ENCODE measurements at regions not wholly inside any gene's neighbourhood (a gene's known extent, or its start where the extent isn't known, plus 50 kb on each side); places are given as distances from the start of the nearest gene placed in this dataset.

DNA sequence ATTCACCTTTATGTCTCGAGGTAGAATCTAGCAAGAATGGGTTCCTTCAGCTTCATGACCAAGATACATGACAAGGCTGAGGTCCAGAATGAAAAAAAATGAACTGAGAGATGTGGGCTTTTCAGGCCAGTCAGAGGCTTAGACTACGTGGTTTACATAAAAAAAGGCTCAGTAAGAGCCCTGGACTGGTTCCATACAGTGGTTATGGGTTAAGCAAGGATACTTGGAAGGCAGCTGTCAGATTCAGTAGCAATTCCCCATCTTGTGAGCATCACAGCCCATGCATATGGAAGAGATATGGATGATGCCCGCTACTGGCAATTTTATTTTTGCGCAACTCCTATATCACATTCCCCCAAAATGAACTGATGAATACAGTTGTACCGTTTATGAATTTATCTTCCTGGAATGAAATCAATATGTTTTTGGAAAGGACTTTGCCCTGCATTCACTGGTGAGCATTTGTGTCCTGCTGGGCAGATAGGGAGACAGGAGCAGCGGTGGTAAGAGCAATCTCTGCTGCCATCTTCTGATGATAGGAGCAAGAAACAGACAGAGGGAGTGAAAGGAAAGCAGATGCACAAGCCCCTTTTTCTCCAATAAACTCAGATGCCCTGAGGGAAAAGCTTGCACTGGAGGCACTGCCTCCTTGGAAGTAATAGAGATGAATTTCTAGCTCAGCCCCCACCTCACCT, 280.4 kb downstream of the GALC start:
- DNase-seq: no peak

GRCh38 chr14:87705439-87705896, 287.5 kb downstream of the GALC start:
- DNase-seq: no peak

GRCh38 chr14:87698481-87698880, 294.5 kb downstream of the GALC start:
- no peak for DNase-seq

DNA sequence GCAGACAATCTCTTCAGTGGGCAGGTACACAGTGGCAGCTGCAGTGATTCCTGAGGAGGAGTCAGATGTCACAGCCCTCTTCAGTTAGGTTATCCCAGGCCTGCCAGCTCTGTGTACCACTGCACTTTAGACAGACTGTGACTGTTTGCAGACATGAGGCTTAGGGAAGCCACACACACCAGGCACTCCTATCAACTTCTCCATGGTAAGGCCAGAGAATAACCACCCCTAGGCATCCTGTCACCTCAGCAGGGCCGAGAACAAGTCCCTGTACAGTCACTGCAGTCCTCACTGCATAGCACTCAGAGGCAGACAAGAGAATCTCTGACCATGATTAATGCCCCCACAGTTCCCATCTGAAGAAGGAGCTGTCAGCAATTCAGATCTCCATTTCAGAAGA, 296.5 kb downstream of the GALC start:
- DNase-seq: no peak

GRCh38 chr14:87691042-87691881, 301.7 kb downstream of the GALC start:
- no peak for DNase-seq

- DNase-seq: no peak
These were observed 302.8 kb downstream of the GALC start for GRCh38 chr14:87690076-87690613.

- DNase-seq: no peak
These were observed 304.5 kb downstream of the GALC start for GRCh38 chr14:87688524-87688923.

DNA sequence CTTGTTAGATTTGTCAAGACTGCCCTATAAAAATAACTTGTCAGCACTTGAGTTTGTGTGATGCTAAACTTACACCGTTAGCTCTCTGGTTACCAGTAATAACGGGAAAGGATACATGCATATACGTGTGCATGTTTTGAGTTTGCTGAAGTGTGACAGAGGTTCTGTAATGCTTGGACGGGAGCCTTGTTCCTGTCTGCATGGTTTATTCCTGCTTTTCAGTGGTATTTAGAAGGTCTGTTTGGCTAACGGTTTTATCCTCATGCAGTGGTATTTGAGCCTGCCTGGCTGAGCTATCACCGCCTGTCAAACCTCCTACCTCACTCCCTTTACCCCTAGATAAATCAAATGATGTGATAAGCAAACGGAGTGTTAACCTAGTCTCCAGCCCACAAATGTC, 305.6 kb downstream of the GALC start:
- DNase-seq: no peak

DNA sequence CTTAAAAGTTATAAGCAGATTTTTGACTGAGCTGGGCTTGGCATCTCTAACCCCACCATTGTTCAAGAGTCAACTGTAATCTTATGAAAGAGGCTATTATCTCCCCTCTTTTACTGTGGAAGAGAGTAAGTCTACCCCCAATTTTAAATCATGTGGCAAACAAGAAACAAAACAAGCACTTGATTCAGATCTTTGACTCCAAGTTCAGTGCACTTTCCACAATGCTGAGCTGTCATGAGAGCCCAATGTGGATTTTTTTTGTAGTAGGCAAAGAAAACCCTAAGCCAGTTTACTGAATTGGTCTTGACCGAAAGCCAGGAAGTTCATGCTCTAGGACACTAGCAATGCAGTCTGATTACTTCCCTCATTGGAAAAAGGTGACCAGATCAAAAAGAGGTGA, 306.2 kb downstream of the GALC start:
- DNase-seq: no peak

DNA sequence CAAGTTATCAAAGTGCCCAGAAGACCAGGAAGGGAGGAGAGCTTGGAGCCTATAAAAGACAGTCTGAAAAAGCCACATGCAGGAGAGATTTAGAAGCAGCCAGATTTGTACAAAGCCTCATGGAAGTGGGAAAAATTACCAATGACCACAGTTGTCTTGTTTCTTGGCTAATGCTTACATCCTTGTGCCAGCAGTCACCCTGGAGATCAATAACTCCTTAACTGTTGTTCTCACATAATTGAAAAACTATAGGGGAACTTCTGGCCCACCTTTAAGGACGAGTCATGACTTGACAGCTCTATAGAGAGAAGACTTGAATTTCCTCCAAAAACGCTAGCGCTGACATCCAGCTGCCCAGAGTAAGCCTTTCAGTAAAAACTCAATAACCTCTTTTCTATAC, 313.1 kb downstream of the GALC start:
- no peak for DNase-seq

GRCh38 chr14:87678624-87679023, 314.4 kb downstream of the GALC start:
- DNase-seq: no peak

- no peak for DNase-seq
These were observed 316.1 kb downstream of the GALC start for GRCh38 chr14:87676814-87677437.

GRCh38 chr14:87667659-87668058, 325.3 kb downstream of the GALC start:
- no peak for DNase-seq

GRCh38 chr14:87656315-87656714, 336.7 kb downstream of the GALC start:
- no peak for DNase-seq

GRCh38 chr14:87652278-87652677, 340.7 kb downstream of the GALC start:
- DNase-seq: no peak

GRCh38 chr14:87644689-87645088, 348.3 kb downstream of the GALC start:
- no peak for DNase-seq

DNA sequence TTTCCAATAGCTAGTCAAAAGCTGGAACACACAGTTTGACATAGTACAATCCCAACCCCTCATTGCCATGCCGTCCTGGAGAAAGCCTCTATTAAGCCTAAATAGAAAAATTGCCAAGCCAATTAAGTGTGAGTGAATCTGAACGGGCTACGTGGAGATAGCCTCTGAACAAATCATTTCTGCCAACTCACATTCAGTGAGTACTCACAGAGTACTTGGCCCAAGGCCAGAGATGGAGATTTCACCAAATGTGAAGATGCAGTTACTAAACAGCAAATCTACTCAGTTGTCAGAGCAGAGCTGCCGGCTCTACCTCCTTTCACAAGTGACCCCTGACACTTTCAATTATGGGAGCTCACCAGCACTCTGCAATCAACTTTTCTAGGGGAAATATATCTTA, 350.0 kb downstream of the GALC start:
- no peak for DNase-seq

DNA sequence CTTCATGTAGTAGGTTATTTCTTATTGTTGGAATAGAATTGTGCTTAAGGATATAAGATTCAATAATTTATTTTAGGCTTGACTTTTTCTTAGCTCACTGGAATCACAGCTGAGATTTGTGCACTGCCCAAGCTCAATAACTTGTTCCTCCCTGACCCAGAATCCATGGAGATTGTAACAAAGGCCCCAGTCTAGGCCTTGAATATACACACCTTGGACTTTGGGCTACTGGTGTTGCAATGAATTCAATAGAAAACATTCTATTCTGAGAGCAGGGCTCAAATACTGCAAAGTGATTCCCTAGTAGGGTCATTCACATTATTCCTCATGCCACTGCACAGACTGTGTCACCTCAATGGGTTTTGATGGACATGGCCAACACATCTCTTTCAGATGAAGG, 352.4 kb downstream of the GALC start:
- no peak for DNase-seq

GRCh38 chr14:87638196-87638595, 354.8 kb downstream of the GALC start:
- DNase-seq: no peak

DNA sequence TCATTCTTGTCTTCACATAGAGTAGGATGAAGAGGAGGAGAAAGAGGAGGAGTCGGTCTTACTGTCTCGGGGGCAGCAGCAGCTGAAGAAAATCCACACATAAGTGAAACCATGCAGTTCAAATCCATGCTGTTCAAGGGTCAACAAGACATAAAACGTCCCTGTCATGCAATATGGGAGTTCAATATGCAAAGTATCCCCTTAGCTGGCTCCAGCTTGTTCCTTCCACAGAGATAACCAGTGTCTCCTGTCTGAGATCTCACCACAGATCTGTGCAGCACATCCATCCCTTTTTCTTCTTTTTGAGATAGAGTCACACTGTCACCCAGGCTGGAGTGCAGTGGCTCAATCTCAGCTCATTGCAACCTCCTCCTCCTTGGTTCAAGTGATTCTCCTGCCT, 357.5 kb downstream of the GALC start:
- no peak for DNase-seq

GRCh38 chr14:87632796-87633195, 360.2 kb downstream of the GALC start:
- DNase-seq: no peak

DNA sequence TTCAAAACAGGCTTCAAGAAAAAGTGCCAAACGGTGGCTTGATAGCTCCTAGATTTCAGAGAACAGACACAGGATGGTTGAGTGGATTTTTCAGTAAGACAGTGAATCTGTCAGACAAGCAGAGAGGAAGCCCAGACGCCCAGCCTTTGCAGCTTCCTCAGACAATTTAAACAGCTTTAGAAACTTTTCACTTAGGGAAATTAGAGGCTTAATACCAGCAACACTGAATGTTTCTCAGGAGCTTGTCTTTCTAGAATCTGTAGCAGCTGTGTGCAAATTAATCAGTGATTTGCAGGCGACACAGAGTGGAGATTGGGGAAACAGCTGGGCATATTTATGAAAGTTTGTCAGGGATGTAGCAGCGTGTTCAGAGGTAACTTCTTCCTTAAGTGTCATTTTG, 362.1 kb downstream of the GALC start:
- DNase-seq: no peak

GRCh38 chr14:87629788-87630187, 363.2 kb downstream of the GALC start:
- DNase-seq: no peak

GRCh38 chr14:87628780-87629179, 364.2 kb downstream of the GALC start:
- no peak for DNase-seq

Data from NCI-H226 (cell line).